Duodenal mucosa (tissue), 2 donors: ENCODE measurements at regions not wholly inside any gene's neighbourhood (a gene's known extent, or its start where the extent isn't known, plus 50 kb on each side); places are given as distances from the start of the nearest gene placed in this dataset.
A peak's percentile ranks its signal among the peaks of the same experiment; 100 is the strongest.

Source experiments
- H3K27ac ChIP-seq: one replicate; pipeline ENCODE4 v1.7.0; 2013; ENCODE audit warnings: low read depth, low read length
- H3K27me3 ChIP-seq, 2 donors: one replicate each; pipeline ENCODE4 v1.7.0; 2013; ENCODE audit warnings: low read length in 2 of 2, control low read depth in 1 of 2; ENCODE audit not compliant: insufficient read depth in 2 of 2, control insufficient read depth in 1 of 2
- H3K36me3 ChIP-seq, 2 donors: one replicate each; pipeline ENCODE4 v1.7.0; 2013; ENCODE audit warnings: low read length in 2 of 2, control low read depth in 1 of 2; ENCODE audit not compliant: insufficient read depth in 2 of 2, control insufficient read depth in 1 of 2
- H3K4me1 ChIP-seq, 2 donors: one replicate each; pipeline ENCODE4 v1.7.0; 2013; ENCODE audit warnings: low read length in 2 of 2, control low read depth in 1 of 2; ENCODE audit not compliant: insufficient read depth in 2 of 2, control insufficient read depth in 1 of 2
- H3K4me3 ChIP-seq, 2 donors: one replicate each; pipeline ENCODE4 v1.7.0; 2013; ENCODE audit warnings: low read length in 2 of 2, low read depth in 1 of 2
- H3K9ac ChIP-seq, 2 donors: one replicate each; pipeline ENCODE4 v1.7.0; 2013; ENCODE audit warnings: low read length in 2 of 2, low read depth in 1 of 2
- H3K9me3 ChIP-seq, 2 donors: one replicate each; pipeline ENCODE4 v1.7.0; 2013; ENCODE audit warnings: low read length in 2 of 2, control low read depth in 1 of 2; ENCODE audit not compliant: control insufficient read depth in 1 of 2

GRCh38 chr9:86735772-86736458, 211.4 kb downstream of the GAS1 start:
- no peak overlapping the region for H3K9ac ChIP-seq
- H3K27me3 ChIP-seq = no peaks in the 10 kb centered on the region
- H3K9me3 ChIP-seq = no peaks in the 10 kb centered on the region
- H3K4me3 ChIP-seq = no peak overlapping the region
- H3K36me3 ChIP-seq = no peaks in the 10 kb centered on the region
- no peak overlapping the region for H3K27ac ChIP-seq
- H3K4me1 ChIP-seq = peaks cover 28 to 29% of the 10 kb centered on the region in 2 donors

GRCh38 chr9:86734771-86735170, 212.5 kb downstream of the GAS1 start:
- no peak overlapping the region for H3K27ac ChIP-seq

GRCh38 chr9:86733929-86734328, 213.4 kb downstream of the GAS1 start:
- no peaks in the 10 kb centered on the region for H3K27me3 ChIP-seq
- no peak overlapping the region for H3K4me3 ChIP-seq
- H3K27ac ChIP-seq = no peak overlapping the region
- no peaks in the 10 kb centered on the region for H3K9me3 ChIP-seq
- no peak overlapping the region for H3K9ac ChIP-seq
- H3K4me1 ChIP-seq = peaks cover 28 to 29% of the 10 kb centered on the region in 2 donors
- H3K36me3 ChIP-seq = no peaks in the 10 kb centered on the region

More at GRCh38 chr9:86734771-86735170, 212.5 kb downstream of the GAS1 start:
- H3K36me3 ChIP-seq = no peaks in the 10 kb centered on the region
- H3K9me3 ChIP-seq = no peaks in the 10 kb centered on the region
- peak overlapping the region in 1 of 2 donors; percentile 9 for H3K4me3 ChIP-seq
- H3K9ac ChIP-seq = no peak overlapping the region
- no peaks in the 10 kb centered on the region for H3K27me3 ChIP-seq
- H3K4me1 ChIP-seq = peaks cover 28 to 29% of the 10 kb centered on the region in 2 donors

GRCh38 chr9:86732514-86733171, 214.7 kb downstream of the GAS1 start:
- Histone ChIP-seq H3K27ac (no peak overlapping the region), H3K4me3 (no peak overlapping the region), H3K9ac (no peak overlapping the region), H3K36me3 (no peaks in the 10 kb centered on the region), H3K4me1 (peaks cover 28 to 29% of the 10 kb centered on the region in 2 donors), H3K27me3 (no peaks in the 10 kb centered on the region), H3K9me3 (no peaks in the 10 kb centered on the region)

- Histone ChIP-seq H3K27ac (no peak overlapping the region), H3K9ac (no peak overlapping the region), H3K4me3 (no peak overlapping the region), H3K36me3 (no peaks in the 10 kb centered on the region), H3K4me1 (peaks cover 20 to 23% of the 10 kb centered on the region in 2 donors), H3K27me3 (no peaks in the 10 kb centered on the region), H3K9me3 (no peaks in the 10 kb centered on the region)
Measured at GRCh38 chr9:86731511-86732063, 215.7 kb downstream of the GAS1 start.

GRCh38 chr9:86730163-86730928, 217.0 kb downstream of the GAS1 start:
- Histone ChIP-seq H3K4me1 (peaks cover 10 to 14% of the 10 kb centered on the region in 2 donors), H3K36me3 (no peaks in the 10 kb centered on the region), H3K9me3 (no peaks in the 10 kb centered on the region), H3K9ac (no peak overlapping the region), H3K27me3 (no peaks in the 10 kb centered on the region), H3K27ac (no peak overlapping the region), H3K4me3 (no peak overlapping the region)

- no peaks in the 10 kb centered on the region for H3K36me3 ChIP-seq
- H3K9ac ChIP-seq = no peak overlapping the region
- peaks cover 11 to 17% of the 10 kb centered on the region in 2 donors for H3K4me1 ChIP-seq
- H3K27ac ChIP-seq = no peak overlapping the region
- H3K27me3 ChIP-seq = no peaks in the 10 kb centered on the region
- H3K4me3 ChIP-seq = no peak overlapping the region
- no peaks in the 10 kb centered on the region for H3K9me3 ChIP-seq
Measured at GRCh38 chr9:86724529-86724928, 222.8 kb downstream of the GAS1 start.

- H3K9me3 ChIP-seq = no peaks in the 10 kb centered on the region
- no peak overlapping the region for H3K27ac ChIP-seq
- no peak overlapping the region for H3K4me3 ChIP-seq
- H3K27me3 ChIP-seq = no peaks in the 10 kb centered on the region
- H3K36me3 ChIP-seq = no peaks in the 10 kb centered on the region
- peaks cover 11 to 17% of the 10 kb centered on the region in 2 donors for H3K4me1 ChIP-seq
- no peak overlapping the region for H3K9ac ChIP-seq
Measured at GRCh38 chr9:86723346-86723745, 224.0 kb downstream of the GAS1 start.

GRCh38 chr9:86722706-86723075, 224.6 kb downstream of the GAS1 start:
- H3K4me3 ChIP-seq = no peak overlapping the region
- no peaks in the 10 kb centered on the region for H3K36me3 ChIP-seq
- H3K9me3 ChIP-seq = no peaks in the 10 kb centered on the region
- no peak overlapping the region for H3K9ac ChIP-seq
- no peaks in the 10 kb centered on the region for H3K27me3 ChIP-seq
- H3K27ac ChIP-seq = no peak overlapping the region
- H3K4me1 ChIP-seq = peaks cover 11 to 17% of the 10 kb centered on the region in 2 donors
